PC-9 (cell line): ENCODE measurements at regions not wholly inside any gene's neighbourhood (a gene's known extent, or its start where the extent isn't known, plus 50 kb on each side); places are given as distances from the start of the nearest gene placed in this dataset.

Experiments used
- BruUV-seq: library from RNA; stranded (reverse); fragments of 400-500 nt; replicated peaks from 2 replicates; lab custom pipeline; 2021; lab: Mats Ljungman, UMichigan
- CTCF ChIA-PET: fragments of 300-600 bp; sonication (Branson Sonifier 250); formaldehyde crosslinking; loops from one replicate; lab custom pipeline; 2022; ENCODE audit warnings: antibody characterized with exemption; lab: Charles Lee
- POLR2A ChIA-PET: fragments of 300-600 bp; sonication (Branson Sonifier 250); formaldehyde crosslinking; loops from one replicate; lab custom pipeline; 2022; ENCODE audit warnings: antibody characterized with exemption; ENCODE audit not compliant: unreplicated experiment; lab: Charles Lee
- DNase-seq, 2 experiments: peaks; one replicate each; pipeline versions ENCODE4 v3.0.0 to v3.0.0-alpha.2; 2015 to 2022; ENCODE audit warnings: mixed read lengths in 1 of 2
- H2AFZ ChIP-seq: fragments of 200-600 bp; sonication (generic); 2 replicates; pipeline ENCODE4 v1.8.1; 2017; ENCODE audit warnings: antibody characterized with exemption
- H3F3A ChIP-seq: fragments of 200-600 bp; sonication (generic); 2 replicates; pipeline ENCODE4 v1.8.1; 2017; ENCODE audit warnings: antibody characterized with exemption, mild to moderate bottlenecking, low read depth; ENCODE audit not compliant: insufficient read depth
- H3K27ac ChIP-seq: fragments of 200-600 bp; sonication (generic); 2 replicates; pipeline ENCODE4 v1.6.1; 2016; ENCODE audit warnings: mixed run types
- H3K27me3 ChIP-seq: fragments of 200-600 bp; sonication (generic); 2 replicates; pipeline ENCODE4 v1.6.1; 2016; ENCODE audit warnings: low read depth, mixed run types; ENCODE audit not compliant: insufficient read depth
- H3K36me3 ChIP-seq: fragments of 200-600 bp; sonication (generic); 2 replicates; pipeline ENCODE4 v1.6.1; 2016; ENCODE audit warnings: low read depth, mixed run types
- H3K4me1 ChIP-seq: fragments of 200-600 bp; sonication (generic); replicated peaks from 2 replicates; pipeline ENCODE4 v1.6.1; 2016; ENCODE audit warnings: mixed run types; ENCODE audit not compliant: insufficient read depth
- H3K4me2 ChIP-seq: fragments of 200-600 bp; sonication (generic); 2 replicates; pipeline ENCODE4 v1.6.1; 2017; ENCODE audit warnings: mixed run types
- H3K4me3 ChIP-seq: fragments of 200-600 bp; sonication (generic); 2 replicates; pipeline ENCODE4 v1.6.1; 2016; ENCODE audit warnings: mixed run types
- H3K79me2 ChIP-seq: fragments of 200-600 bp; sonication (generic); 2 replicates; pipeline ENCODE4 v1.6.1; 2017; ENCODE audit warnings: low read depth, mixed run types
- H3K9me2 ChIP-seq: fragments of 200-600 bp; sonication (generic); 2 replicates; pipeline ENCODE4 v1.8.1; 2017; ENCODE audit warnings: mild to moderate bottlenecking; ENCODE audit not compliant: insufficient read depth
- H3K9me3 ChIP-seq: fragments of 200-600 bp; sonication (generic); 2 replicates; pipeline ENCODE4 v1.8.1; 2016; ENCODE audit warnings: low read depth; ENCODE audit not compliant: insufficient read depth
- H4K20me1 ChIP-seq: fragments of 200-600 bp; sonication (generic); 2 replicates; pipeline ENCODE4 v1.8.1; 2017; ENCODE audit not compliant: insufficient read depth
- CTCF ChIP-seq: fragments of 200-600 bp; sonication (generic); conservative IDR thresholded peaks from 2 replicates; pipeline ENCODE4 v1.6.1; 2017; ENCODE audit warnings: mixed run types, antibody characterized with exemption, mild to moderate bottlenecking, moderate library complexity
- EZH2 ChIP-seq: fragments of 200-600 bp; sonication (generic); IDR thresholded peaks from 2 replicates; pipeline ENCODE4 v1.8.0; 2017; ENCODE audit warnings: antibody characterized with exemption, low read depth
- intact Hi-C: fragments of 100-400 bp; cut with micrococcal nuclease; formaldehyde crosslinking; loops from one replicate; pipeline ENCODE4 v1.10.0; 2022; ENCODE audit not compliant: unreplicated experiment

GRCh38 chr4:83191026-83191425, 76.5 kb upstream of the PLAC8 start:
- intact Hi-C loops: no loop called here
- H3K4me3 ChIP-seq: no peak overlapping the region
- no peaks in the 10 kb centered on the region for H3K79me2 ChIP-seq
- H3K9me2 ChIP-seq: no peaks in the 10 kb centered on the region
- ChIA-PET CTCF (no interaction called here), POLR2A (no interaction called here)
- DNase-seq: no peak
- no peaks in the 10 kb centered on the region for H3K4me1 ChIP-seq
- TF ChIP-seq CTCF: no peak
- H3K9me3 ChIP-seq: no peaks in the 10 kb centered on the region
- H3K27me3 ChIP-seq: no peaks in the 10 kb centered on the region
- H2AFZ ChIP-seq: no peak overlapping the region
- no TSS peak for BruUV-seq
- no peaks in the 10 kb centered on the region for H3F3A ChIP-seq
- no peak overlapping the region for H3K4me2 ChIP-seq
- H3K36me3 ChIP-seq: no peaks in the 10 kb centered on the region
- no peaks in the 10 kb centered on the region for H4K20me1 ChIP-seq
- H3K27ac ChIP-seq: no peak overlapping the region

GRCh38 chr4:83189631-83190136, 75.2 kb upstream of the PLAC8 start:
- ChIA-PET CTCF (no interaction called here), POLR2A (no interaction called here)
- Histone ChIP-seq H3K4me3 (no peak overlapping the region), H2AFZ (no peak overlapping the region), H3K36me3 (no peaks in the 10 kb centered on the region), H3K27ac (no peak overlapping the region), H3K9me3 (no peaks in the 10 kb centered on the region), H3K4me2 (no peak overlapping the region), H3K9me2 (no peaks in the 10 kb centered on the region), H3K27me3 (no peaks in the 10 kb centered on the region), H3K79me2 (no peaks in the 10 kb centered on the region), H3K4me1 (no peaks in the 10 kb centered on the region), H4K20me1 (no peaks in the 10 kb centered on the region), H3F3A (no peaks in the 10 kb centered on the region)
- intact Hi-C loops: no loop called here
- TF ChIP-seq EZH2 (no peak), CTCF (no peak)
- BruUV-seq: no TSS peak
- DNase-seq: no peak

- H3K4me3 ChIP-seq: no peak overlapping the region
- no peak overlapping the region for H2AFZ ChIP-seq
- H3F3A ChIP-seq: 0 out of 2 replicates have a peak, but pooled peaks cover 5% of the 10 kb centered on the region
- H3K4me1 ChIP-seq: no peaks in the 10 kb centered on the region
- H3K9me2 ChIP-seq: no peaks in the 10 kb centered on the region
- H3K79me2 ChIP-seq: no peaks in the 10 kb centered on the region
- DNase-seq: no peak
- intact Hi-C loops: no loop called here
- no peaks in the 10 kb centered on the region for H3K27me3 ChIP-seq
- TF ChIP-seq EZH2 (no peak), CTCF (no peak)
- H3K27ac ChIP-seq: no peak overlapping the region
- ChIA-PET POLR2A (no interaction called here), CTCF (no interaction called here)
- BruUV-seq: no TSS peak
- no peak overlapping the region for H3K4me2 ChIP-seq
- no peaks in the 10 kb centered on the region for H4K20me1 ChIP-seq
- H3K9me3 ChIP-seq: no peaks in the 10 kb centered on the region
- no peaks in the 10 kb centered on the region for H3K36me3 ChIP-seq
These were observed 66.0 kb upstream of the PLAC8 start for GRCh38 chr4:83180431-83180968.
